Pancreas (tissue), 10 donors: ENCODE measurements at regions not wholly inside any gene's neighbourhood (a gene's known extent, or its start where the extent isn't known, plus 50 kb on each side); places are given as distances from the start of the nearest gene placed in this dataset.

Experiments
- ATAC-seq, 4 donors: fragments of 200-7000 bp; cut with Tn5 transposase; one replicate each; pipeline versions ENCODE4 v1.8.0 to v1.9.1; 2020; ENCODE audit warnings: mild to moderate bottlenecking in 4 of 4, moderate library complexity in 4 of 4
- DNase-seq, 6 donors: peaks; one replicate each; pipeline ENCODE4 v3.0.0-alpha.2; 2020
- FAIRE-seq: peaks from 2 replicates; lab custom pipeline; 2012; peaks lifted over from hg19 to GRCh38; lab: Jason Lieb, UNC
- H3K27ac ChIP-seq, 4 donors: fragments of 200-600 bp; sonication (generic); 1 replicate in 3 of 4; 2 replicates in 1 of 4; pipeline versions ENCODE4 v1.5.0 to v1.8.0; 2020
- H3K27me3 ChIP-seq, 4 donors: fragments of 200-600 bp; one replicate each; pipeline ENCODE4 v1.8.0; 2021
- H3K36me3 ChIP-seq, 3 donors: fragments of 200-600 bp; sonication (generic) in 1 of 3; one replicate each; pipeline versions ENCODE4 v1.5.0 to v1.8.0; 2020 to 2021
- H3K4me1 ChIP-seq, 3 donors: fragments of 200-600 bp; one replicate each; pipeline ENCODE4 v1.8.0; 2021
- H3K4me3 ChIP-seq, 4 donors: fragments of 200-600 bp; sonication (generic) in 2 of 4; one replicate each; pipeline versions ENCODE4 v1.5.0 to v1.8.0; 2020 to 2021
- H3K9me3 ChIP-seq, 4 donors: fragments of 200-600 bp; one replicate each; pipeline ENCODE4 v1.8.0; 2021
- CTCF ChIP-seq, 4 donors: fragments of 200-600 bp; sonication (generic) in 3 of 4; IDR thresholded peaks; one replicate each; pipeline versions ENCODE4 v1.5.0 to v1.8.0; 2021; ENCODE audit warnings: antibody characterized with exemption in 4 of 4
- WGBS, 2 donors: extraction: QIAGEN DNeasy Blood & Tissue Kit; methylation state at CpG; one replicate each; pipeline ENCODE4 v1.1.7; 2013; 5-methylcytosine and 5-hydroxymethylcytosine counted together
- intact Hi-C, 3 donors: fragments of 100-400 bp; cut with DNase I; formaldehyde crosslinking; loops; one replicate each; pipeline versions ENCODE4 v1.11.1 to v1.14.2; 2022
- donor health status: healthy with polysubstance abuse.
- donor health status: DM: no; HTN: no; CAD: no; lungs with moderate emphysema.
- donor health status: DM: no; HTN: no; CAD: no.
- donor health status: control.
- donor health status: control.
- donor health status: Bipolar disorder and iron deficiency.
- donor health status: DM: yes; HTN: yes; CAD: no.
- donor health status: DM: no; HTN: no; CAD: no.
- donor health status: DM: no; HTN: no; CAD: no.
- donor health status: DM: yes; HTN: yes; CAD: no.

- no peaks in the 10 kb centered on the region for H3K36me3 ChIP-seq
- no peaks in the 10 kb centered on the region for H3K9me3 ChIP-seq
- intact Hi-C loops = no loop called here
- no peak for FAIRE-seq
- ATAC-seq = no peak
- H3K27ac ChIP-seq = no peak overlapping the region
- H3K4me3 ChIP-seq = no peak overlapping the region
- DNase-seq = no peak
- no peaks in the 10 kb centered on the region for H3K27me3 ChIP-seq
- no peaks in the 10 kb centered on the region for H3K4me1 ChIP-seq
- TF ChIP-seq CTCF (IDR thresholded peaks at IDR 0.05) = no peak
- 61 to 64% methylated on average over 13 of the region's 13 CpGs for WGBS, 2 donors
These were observed 83.4 kb upstream of the SMIM23 start for GRCh38 chr5:171702135-171702770.

- DNase-seq = no peak
- H3K27ac ChIP-seq = no peak overlapping the region
- H3K36me3 ChIP-seq = no peaks in the 10 kb centered on the region
- FAIRE-seq = no peak
- no peaks in the 10 kb centered on the region for H3K27me3 ChIP-seq
- no peak for TF ChIP-seq CTCF (IDR thresholded peaks at IDR 0.05)
- H3K4me1 ChIP-seq = no peaks in the 10 kb centered on the region
- no peak for ATAC-seq
- no peak overlapping the region for H3K4me3 ChIP-seq
- H3K9me3 ChIP-seq = no peaks in the 10 kb centered on the region
- 76 to 79% methylated on average over 11 of the region's 11 CpGs for WGBS, 2 donors
- intact Hi-C loops = no loop called here
These were observed 82.5 kb upstream of the SMIM23 start for GRCh38 chr5:171703146-171703545.

- no peak for FAIRE-seq
These were observed 80.6 kb upstream of the SMIM23 start for GRCh38 chr5:171705036-171705435.

GRCh38 chr5:171705830-171706468, 79.7 kb upstream of the SMIM23 start:
- Histone ChIP-seq H3K4me3 (no peak overlapping the region), H3K27me3 (no peaks in the 10 kb centered on the region), H3K4me1 (no peaks in the 10 kb centered on the region), H3K9me3 (no peaks in the 10 kb centered on the region), H3K36me3 (no peaks in the 10 kb centered on the region), H3K27ac (no peak overlapping the region)
- no peak for ATAC-seq
- WGBS, 2 donors = 68 to 72% methylated on average over 7 of the region's 7 CpGs
- no peak for FAIRE-seq
- intact Hi-C loops = no loop called here
- DNase-seq = no peak
- no peak for TF ChIP-seq CTCF (IDR thresholded peaks at IDR 0.05)

More at GRCh38 chr5:171705036-171705435, 80.6 kb upstream of the SMIM23 start:
- intact Hi-C loops = no loop called here
- TF ChIP-seq CTCF (IDR thresholded peaks at IDR 0.05) = no peak
- no peak for DNase-seq
- 73 to 80% methylated on average over 6 of the region's 6 CpGs for WGBS, 2 donors
- Histone ChIP-seq H3K36me3 (no peaks in the 10 kb centered on the region), H3K4me3 (no peak overlapping the region), H3K27ac (no peak overlapping the region), H3K4me1 (no peaks in the 10 kb centered on the region), H3K9me3 (no peaks in the 10 kb centered on the region), H3K27me3 (no peaks in the 10 kb centered on the region)
- ATAC-seq = no peak
